GM20000 (cell line): ENCODE measurements at regions not wholly inside any gene's neighbourhood (a gene's known extent, or its start where the extent isn't known, plus 50 kb on each side); places are given as distances from the start of the nearest gene placed in this dataset.

Experiments used
- DNase-seq: peaks from one replicate; pipeline ENCODE4 v3.0.0; 2012; ENCODE audit warnings: low spot score
- TF ChIP-seq, protein P1 (sequence below): IDR thresholded peaks from 2 replicates; pipeline ENCODE4 v1.5.1; 2012; ENCODE audit warnings: mild to moderate bottlenecking, control low read depth; ENCODE audit errors: extremely low read depth, missing control alignments

DNA sequence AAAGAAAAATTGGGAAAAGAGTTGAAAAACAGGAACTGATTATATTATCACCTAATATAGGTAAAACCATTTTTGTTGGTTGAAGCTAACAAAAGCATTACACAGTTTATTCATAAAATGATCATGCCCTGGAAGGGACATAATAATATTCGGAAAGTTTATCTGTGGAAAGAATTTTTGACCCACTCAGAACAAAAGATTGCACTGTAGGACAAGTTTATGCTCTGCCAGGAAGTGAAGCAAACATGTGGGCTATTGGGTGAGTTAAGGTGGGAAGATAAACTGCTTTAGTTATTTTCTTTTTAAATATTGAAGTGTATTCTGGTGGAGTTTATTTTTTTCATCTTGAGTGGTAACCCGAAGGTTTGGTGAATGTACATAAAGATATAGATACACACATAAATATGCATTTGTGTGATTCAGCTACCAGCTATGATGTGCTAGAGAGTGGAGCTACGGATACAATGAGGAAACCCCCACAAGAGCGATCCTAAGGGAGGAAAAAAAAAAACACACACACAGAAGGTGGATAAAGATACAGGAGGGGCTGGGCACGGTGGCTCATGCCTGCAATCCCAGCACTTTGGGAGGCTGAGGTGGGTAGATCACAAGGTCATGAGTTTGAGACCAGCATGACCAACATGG is 506.4 kb upstream of the THBS1 start:
- DNase-seq, result no peak
- TF ChIP-seq, protein P1, sequence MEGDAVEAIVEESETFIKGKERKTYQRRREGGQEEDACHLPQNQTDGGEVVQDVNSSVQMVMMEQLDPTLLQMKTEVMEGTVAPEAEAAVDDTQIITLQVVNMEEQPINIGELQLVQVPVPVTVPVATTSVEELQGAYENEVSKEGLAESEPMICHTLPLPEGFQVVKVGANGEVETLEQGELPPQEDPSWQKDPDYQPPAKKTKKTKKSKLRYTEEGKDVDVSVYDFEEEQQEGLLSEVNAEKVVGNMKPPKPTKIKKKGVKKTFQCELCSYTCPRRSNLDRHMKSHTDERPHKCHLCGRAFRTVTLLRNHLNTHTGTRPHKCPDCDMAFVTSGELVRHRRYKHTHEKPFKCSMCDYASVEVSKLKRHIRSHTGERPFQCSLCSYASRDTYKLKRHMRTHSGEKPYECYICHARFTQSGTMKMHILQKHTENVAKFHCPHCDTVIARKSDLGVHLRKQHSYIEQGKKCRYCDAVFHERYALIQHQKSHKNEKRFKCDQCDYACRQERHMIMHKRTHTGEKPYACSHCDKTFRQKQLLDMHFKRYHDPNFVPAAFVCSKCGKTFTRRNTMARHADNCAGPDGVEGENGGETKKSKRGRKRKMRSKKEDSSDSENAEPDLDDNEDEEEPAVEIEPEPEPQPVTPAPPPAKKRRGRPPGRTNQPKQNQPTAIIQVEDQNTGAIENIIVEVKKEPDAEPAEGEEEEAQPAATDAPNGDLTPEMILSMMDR, result no peak

DNA sequence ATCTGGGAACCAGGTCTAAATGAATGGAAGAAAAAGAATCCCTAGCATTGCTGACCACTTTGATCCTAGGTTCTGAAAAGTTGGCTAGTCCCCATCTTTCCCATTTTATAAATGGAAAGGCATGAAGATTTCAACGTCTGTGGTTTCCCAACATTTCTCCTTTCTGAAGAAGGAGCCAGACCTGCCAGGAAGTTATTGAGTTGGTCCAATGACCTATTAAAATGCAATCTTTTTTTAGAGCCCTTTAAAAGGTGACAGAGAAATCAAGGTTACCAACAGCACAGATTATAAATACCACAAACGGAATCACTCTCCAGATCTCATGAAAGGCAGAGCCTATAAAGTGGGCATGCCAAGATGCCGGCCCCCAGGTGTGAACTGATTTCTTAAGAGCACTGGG is 505.6 kb upstream of the THBS1 start:
- no peak for DNase-seq
- TF ChIP-seq, protein P1, result no peak

DNA sequence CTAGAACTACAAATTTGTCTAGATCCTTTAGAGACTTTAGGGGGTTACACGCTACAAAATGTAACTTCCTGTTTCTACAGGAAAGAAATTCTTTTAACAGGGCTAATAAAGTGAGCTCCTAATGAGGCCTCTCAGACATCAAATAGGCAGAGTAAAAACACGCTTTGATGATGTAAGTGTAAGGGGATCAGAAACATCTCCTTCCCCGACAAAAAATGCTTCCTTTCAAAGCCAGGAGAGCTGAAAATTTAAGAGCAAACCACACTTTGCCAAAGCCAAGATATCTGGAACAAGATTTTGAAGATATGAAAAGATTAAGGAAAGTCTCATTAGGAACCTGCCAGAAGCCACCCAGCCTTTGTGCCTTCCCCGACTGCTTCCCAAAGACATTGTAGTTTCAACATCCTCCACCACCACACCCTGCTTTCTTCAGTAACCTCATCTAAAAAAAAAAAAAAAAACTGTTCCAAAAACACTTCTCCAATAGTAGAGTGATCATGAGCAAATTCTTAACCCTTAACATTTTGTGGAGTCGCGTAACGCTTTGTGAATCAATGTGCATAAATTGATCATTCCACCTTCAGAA is 505.0 kb upstream of the THBS1 start:
- TF ChIP-seq, protein P1, result no peak
- DNase-seq, result no peak

DNA sequence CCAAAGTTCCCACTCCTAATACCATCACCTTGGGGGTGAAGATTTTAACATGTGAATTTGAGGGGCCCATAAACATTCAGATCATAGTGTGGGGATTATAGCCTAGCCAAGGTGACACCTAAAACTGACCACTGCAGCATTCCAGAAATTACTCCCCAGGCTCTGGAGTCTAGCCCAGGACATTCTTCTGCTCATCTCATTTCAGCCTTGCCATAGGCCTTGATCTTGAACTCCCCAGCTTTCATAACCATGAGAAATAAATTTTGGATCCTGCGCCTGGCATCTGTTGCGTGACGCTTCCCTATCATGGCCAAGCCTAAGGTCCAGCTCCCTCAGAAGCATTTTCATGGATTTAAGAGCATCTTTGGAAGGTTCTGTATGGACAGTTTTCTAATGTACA is 502.9 kb upstream of the THBS1 start:
- TF ChIP-seq, protein P1, result no peak
- DNase-seq, result no peak

DNA sequence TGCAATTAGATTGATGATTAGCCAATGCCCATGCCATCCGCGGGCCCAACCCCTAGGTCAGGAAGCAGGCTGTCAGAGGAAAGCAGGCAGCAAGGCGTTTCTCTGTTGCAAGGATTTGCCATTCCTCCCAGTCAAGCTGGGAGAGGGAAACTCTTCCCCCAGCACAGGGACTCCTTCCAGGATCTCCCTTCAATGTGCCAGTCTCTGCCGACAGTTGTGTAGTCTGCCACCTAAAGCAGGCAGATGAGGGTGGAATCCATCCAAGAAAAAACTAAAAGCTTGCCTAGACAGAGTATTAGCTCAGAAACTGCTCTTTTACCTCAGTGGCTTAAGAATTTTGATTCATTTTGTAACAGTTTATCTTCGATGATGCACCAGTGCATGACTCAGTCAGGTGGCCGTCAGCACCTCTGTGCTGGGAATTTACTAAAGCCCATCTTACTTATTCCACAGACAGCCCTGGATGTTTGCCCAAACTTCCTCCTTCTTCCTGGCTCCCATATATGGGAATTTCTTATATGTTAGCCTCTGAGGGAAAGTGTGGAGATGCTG is 501.5 kb upstream of the THBS1 start:
- no peak for DNase-seq
- TF ChIP-seq, protein P1, result no peak

DNA sequence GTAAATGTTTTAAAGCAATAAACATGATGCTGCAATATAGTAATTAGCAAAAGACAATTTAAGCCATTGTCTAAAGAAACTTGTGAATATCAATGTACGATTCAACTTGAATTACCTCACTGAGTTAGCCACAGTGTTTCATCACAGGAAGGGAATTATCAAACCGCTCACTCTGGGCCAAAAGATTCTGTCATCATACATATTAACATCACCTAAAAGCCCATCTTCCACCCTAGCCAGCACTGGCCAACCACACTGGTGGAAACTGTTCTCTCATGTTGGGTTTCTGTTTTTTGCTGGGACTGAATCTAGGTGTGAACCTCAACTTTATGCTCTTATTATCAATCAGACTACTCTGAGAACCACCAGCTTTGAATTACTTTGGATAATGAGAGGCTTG is 497.7 kb upstream of the THBS1 start:
- TF ChIP-seq, protein P1, result no peak
- DNase-seq, result no peak

DNA sequence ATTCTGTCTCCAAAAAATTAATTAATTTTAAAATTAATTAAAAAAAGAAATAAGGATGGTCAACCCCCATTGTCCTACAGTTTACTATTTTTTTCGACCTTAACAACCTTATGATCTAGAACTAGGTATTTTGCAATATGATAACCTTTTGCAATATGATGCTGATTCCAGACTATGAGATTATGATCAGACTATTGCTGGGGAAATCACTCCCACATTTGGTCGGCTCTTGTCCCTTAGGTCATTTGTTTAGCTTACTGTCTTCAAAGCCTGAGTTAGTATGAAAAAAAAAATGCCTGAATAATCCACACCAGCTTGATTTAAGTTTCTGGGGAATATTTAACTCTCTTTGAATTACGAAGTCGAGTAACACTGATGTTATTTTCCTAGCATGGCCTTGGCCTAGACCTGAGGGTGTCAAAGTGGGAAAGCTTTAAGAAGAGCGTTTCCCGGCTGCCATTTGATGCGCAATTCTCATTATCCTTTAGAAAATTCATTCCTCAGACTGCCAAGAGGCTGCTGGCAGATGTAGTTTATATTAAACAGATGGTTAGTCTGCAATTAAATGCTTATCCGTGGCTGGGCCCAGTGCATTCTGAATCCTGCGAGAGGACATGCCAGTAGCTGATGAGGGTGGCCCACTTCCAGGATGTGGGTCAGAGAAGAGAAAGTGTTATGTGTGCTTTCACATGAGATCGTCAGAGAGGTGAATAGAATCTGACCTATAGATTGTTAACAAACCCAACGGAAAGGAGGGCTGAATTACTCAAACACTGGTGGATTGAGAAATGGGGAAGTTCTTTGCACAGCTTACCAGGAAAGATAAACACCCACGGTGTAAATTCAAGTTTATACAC is 496.0 kb upstream of the THBS1 start:
- TF ChIP-seq, protein P1, result no peak
- DNase-seq, result no peak
